PFSK-1 (cell line): ENCODE measurements at regions not wholly inside any gene's neighbourhood (a gene's known extent, or its start where the extent isn't known, plus 50 kb on each side); places are given as distances from the start of the nearest gene placed in this dataset.

Experiments used
- FOXP2 ChIP-seq: optimal IDR thresholded peaks from 2 replicates; pipeline ENCODE3; 2011; ENCODE audit warnings: borderline replicate concordance, control low read depth, inconsistent platforms; ENCODE audit not compliant: insufficient read depth; ENCODE audit errors: extremely low read length, extremely low read depth
- POLR2AphosphoS5 ChIP-seq: IDR thresholded peaks from 2 replicates; pipeline ENCODE4 v1.6.1; 2012; ENCODE audit warnings: low read depth, mild to moderate bottlenecking, control low read depth, low read length, moderate library complexity
- SIN3A ChIP-seq: IDR thresholded peaks from 2 replicates; pipeline ENCODE4 v1.6.1; 2012; ENCODE audit warnings: mild to moderate bottlenecking, low read length, moderate library complexity, borderline replicate concordance; ENCODE audit not compliant: insufficient read depth
- TAF1 ChIP-seq: IDR thresholded peaks from 2 replicates; pipeline ENCODE4 v1.6.1; 2012; ENCODE audit warnings: low read length, control low read depth, borderline replicate concordance; ENCODE audit not compliant: insufficient read depth
- TF ChIP-seq, protein P1 (sequence below), 2 experiments: IDR thresholded peaks; 2 replicates each; pipeline versions ENCODE4 v1.6.1 to v1.8.0; 2011 to 2012; ENCODE audit warnings: low read depth in 2 of 2, low read length in 2 of 2, control low read depth in 1 of 2, inconsistent platforms in 1 of 2, mild to moderate bottlenecking in 1 of 2, moderate library complexity in 1 of 2; ENCODE audit not compliant: insufficient read depth in 1 of 2

- TF ChIP-seq, protein P1, sequence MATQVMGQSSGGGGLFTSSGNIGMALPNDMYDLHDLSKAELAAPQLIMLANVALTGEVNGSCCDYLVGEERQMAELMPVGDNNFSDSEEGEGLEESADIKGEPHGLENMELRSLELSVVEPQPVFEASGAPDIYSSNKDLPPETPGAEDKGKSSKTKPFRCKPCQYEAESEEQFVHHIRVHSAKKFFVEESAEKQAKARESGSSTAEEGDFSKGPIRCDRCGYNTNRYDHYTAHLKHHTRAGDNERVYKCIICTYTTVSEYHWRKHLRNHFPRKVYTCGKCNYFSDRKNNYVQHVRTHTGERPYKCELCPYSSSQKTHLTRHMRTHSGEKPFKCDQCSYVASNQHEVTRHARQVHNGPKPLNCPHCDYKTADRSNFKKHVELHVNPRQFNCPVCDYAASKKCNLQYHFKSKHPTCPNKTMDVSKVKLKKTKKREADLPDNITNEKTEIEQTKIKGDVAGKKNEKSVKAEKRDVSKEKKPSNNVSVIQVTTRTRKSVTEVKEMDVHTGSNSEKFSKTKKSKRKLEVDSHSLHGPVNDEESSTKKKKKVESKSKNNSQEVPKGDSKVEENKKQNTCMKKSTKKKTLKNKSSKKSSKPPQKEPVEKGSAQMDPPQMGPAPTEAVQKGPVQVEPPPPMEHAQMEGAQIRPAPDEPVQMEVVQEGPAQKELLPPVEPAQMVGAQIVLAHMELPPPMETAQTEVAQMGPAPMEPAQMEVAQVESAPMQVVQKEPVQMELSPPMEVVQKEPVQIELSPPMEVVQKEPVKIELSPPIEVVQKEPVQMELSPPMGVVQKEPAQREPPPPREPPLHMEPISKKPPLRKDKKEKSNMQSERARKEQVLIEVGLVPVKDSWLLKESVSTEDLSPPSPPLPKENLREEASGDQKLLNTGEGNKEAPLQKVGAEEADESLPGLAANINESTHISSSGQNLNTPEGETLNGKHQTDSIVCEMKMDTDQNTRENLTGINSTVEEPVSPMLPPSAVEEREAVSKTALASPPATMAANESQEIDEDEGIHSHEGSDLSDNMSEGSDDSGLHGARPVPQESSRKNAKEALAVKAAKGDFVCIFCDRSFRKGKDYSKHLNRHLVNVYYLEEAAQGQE (IDR thresholded peaks at IDR 0.05; ENCODE audit: insufficient read depth in 1 of 2, low read depth in 2 of 2, low read length in 2 of 2): no peak
- TF ChIP-seq POLR2AphosphoS5 (no peak), TAF1 (no peak), SIN3A (no peak), FOXP2 (no peak)
Measured at GRCh38 chr9:89718176-89718575, 113.4 kb downstream of the GADD45G start.

DNA sequence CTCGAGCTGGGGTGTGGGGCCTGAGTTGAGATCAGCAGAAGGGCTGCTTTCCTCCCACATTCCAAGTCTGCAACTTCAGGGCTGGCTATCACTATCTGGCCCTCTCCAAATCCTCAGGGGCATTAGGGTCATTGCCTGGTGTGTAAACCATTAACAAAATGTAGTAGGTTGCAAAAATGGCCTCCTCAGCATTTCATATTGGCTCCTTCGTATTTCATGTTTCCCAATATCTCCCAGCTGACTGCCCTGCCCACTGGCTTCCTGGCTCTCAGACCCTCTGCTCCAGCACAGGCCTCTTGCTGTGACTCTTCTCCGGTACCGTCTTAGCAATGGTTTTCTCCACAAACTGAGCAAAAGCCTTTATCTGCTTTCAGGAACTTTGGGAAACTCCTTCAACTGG lies 113.8 kb downstream of the GADD45G start:
- no peak for TF ChIP-seq SIN3A
- TF ChIP-seq, protein P1 (IDR thresholded peaks at IDR 0.05; ENCODE audit: insufficient read depth in 1 of 2, low read depth in 2 of 2, low read length in 2 of 2): no peak

DNA sequence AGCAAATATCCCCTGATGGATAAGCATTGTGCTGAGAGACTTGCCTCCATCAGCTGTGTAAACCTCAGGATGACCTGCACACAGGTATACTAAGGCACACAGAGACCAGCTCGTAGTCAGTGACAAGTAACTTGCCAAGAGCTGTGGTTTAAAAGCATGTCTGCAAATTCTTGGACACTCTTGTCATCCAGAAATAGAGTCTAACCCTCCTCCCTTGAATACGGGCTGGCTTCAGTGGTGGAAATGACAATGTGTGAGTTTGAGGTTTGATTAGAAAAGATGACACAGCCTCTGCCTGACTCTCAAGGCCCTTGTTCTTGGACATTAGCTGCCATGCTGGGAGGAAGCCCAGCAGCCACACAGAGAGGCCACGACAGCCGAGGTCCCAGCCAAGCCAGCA lies 114.4 kb downstream of the GADD45G start:
- TF ChIP-seq TAF1 (no peak), SIN3A (no peak), POLR2AphosphoS5 (no peak), FOXP2 (no peak)
- TF ChIP-seq, protein P1 (IDR thresholded peaks at IDR 0.05; ENCODE audit: insufficient read depth in 1 of 2, low read depth in 2 of 2, low read length in 2 of 2): no peak

GRCh38 chr9:89720696-89721175 lies 115.9 kb downstream of the GADD45G start:
- TF ChIP-seq POLR2AphosphoS5: no peak

DNA sequence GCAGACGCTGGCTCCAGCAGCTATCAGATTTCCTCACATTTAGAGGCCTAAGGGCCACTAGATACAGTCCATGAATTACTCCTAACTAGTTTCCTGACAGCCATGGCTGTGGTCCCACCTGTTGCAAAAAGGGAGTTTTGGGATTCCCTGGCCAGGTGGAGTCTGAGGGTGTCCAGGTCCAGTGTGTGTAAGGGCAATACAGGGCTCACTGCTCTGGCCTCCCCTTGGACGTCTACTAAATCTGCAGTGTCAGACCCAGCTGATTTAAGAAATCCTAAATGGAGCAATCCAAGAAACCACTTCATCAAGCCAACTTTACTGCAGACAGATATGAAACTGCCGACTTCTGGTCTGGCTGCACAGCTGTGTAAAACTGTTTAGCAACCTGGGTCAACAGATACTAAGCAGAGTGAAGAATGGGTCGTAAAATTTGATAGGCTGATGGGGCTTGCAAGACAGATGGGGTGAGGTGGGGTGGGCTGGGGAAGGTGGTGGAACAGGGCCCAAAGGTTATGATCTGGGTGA lies 116.4 kb downstream of the GADD45G start:
- TF ChIP-seq POLR2AphosphoS5: no peak
- no peak for TF ChIP-seq FOXP2
- TF ChIP-seq, protein P1 (IDR thresholded peaks at IDR 0.05; ENCODE audit: insufficient read depth in 1 of 2, low read depth in 2 of 2, low read length in 2 of 2): no peak
- TF ChIP-seq TAF1: no peak
- no peak for TF ChIP-seq SIN3A
